GM19397 (cell line): ENCODE measurements at regions not wholly inside any gene's neighbourhood (a gene's known extent, or its start where the extent isn't known, plus 50 kb on each side); places are given as distances from the start of the nearest gene placed in this dataset.

Source experiments
- ATAC-seq: cut with Tn5 transposase; IDR thresholded peaks from one replicate; pipeline ENCODE4 v1.9.1; 2021; ENCODE audit warnings: mild to moderate bottlenecking, moderate library complexity; ENCODE audit not compliant: unreplicated experiment

DNA sequence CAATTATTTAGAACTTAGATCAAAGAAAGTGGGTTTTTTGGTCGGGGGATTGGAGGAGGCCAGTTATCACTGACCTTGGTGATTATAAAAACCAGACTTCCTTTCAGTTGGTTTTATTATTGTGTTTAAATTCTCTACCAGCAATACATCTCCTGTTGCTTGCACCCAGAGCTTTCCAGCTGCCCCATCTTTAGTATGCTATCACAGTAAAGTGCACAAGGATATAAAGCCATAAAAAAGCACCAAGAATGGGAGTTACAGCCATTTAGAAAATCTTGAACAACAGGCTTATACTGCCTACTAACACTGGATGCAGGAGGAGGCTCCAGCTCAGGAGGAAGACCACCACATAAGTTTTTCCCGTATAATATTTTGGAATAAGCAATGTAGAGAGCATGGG is 148.7 kb upstream of the OSR1 start:
- ATAC-seq = no peak

DNA sequence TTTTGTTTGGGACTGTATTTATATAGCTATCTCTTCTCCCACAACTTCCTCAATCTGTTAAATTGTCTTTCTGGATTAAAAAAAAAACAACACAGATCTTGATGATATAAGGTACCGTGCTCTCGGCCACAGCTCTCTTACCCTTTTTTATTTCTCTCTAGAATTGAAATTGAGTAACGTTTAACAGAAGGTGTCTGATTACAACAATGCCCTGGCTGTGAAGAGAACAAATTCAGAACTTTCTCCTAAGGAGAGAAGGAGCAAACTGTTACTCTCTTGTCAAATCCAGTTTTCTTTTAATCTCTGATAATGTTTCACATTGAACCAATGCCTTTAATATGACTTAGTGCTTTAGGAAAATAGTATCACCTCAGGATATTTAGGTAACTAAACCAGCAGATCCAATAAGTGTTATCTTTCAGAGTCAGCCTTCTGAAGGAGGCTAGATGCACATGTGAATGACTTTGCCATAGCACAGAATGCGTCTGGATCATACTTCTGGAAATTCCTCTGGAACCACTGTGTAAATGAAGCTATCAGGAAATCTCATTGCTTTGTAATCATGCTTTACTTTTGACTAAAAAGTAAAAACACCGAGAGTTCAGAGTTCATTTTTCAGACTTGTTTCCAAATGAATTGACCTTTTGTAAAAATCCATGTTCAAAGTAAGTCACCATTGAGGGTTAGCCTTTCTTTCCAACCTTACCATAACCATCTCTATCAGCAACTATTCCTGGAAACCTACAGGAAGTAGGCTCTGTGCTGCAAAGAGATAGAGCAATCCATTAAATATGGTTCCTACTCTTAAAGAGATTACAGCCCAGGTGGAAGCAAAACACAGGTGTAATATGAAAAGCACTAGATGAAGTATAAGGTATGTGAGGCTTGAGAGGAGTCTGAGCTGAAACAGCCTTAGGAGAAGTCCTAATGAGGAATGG is 147.0 kb upstream of the OSR1 start:
- no peak for ATAC-seq

DNA sequence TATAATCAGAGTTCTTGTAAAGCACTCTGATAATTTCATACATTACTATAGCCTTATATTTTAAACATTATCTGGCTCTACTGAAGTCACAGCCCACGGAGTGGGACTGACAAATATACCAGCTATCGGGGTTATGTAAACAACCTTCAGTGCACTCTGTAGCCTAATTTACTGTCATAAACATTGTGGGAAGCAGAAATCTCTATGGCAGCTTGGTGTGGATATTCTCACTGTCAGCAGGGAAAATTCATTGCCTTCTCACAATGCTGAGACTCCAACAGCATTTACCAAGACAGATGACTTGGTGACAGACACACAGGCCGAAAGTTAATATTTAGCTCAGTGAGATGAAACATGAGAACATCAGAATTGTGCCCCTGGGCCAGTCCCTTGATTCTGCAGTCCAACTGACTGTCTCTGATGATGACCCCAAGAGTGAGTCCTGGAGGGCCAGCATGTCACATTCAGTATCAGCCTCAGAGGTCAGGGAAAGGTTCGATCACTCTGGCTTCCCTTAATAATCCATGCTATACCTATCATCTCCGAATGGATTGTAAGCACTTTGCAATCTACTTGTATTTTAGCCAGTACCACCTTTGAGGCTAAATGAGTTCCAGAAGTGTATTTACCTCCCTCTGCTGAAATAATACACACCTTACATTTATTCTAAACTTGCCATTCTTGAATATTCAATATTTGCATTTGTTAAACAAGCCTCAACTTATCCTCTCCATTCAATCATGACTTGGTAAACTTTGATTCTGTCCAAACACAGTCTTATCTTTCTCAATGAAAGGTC is 146.2 kb upstream of the OSR1 start:
- no peak for ATAC-seq

DNA sequence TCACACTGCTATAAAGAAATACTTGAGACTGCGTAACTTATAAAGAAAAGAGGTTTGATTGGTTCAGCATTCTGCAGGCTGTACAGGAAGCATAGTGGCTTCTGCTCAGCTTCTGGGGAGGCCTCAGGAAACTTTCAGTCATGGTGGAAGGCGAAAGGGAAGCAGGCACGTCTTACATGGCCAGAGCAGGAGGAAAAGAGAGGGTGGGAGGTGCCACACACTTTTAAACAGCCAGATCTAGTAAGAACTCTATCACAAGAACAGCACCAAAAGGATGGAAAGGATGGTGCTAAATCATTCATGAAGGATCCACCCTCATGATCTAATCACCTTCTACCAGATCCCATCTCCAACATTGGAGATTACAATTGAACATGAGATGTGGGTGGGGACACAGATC is 145.5 kb upstream of the OSR1 start:
- no peak for ATAC-seq

DNA sequence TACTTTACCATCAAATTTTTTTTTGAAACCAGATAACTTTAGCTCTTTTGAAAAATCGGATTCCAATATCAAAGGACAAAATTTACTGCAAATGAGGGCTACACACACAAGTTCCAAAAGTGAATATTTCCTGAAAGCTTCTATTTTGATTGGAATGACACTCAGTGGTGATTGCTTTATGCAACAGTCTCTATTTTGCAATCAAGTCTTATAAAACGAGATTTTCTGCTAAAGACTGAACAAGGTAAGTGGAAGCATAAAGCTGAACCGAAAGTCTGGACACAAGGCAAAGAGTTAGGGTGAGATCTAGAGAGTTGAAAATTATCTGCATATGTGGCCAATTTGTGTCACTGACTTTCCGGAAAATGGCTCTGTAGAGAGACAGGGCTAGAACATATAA is 145.0 kb upstream of the OSR1 start:
- no peak for ATAC-seq

DNA sequence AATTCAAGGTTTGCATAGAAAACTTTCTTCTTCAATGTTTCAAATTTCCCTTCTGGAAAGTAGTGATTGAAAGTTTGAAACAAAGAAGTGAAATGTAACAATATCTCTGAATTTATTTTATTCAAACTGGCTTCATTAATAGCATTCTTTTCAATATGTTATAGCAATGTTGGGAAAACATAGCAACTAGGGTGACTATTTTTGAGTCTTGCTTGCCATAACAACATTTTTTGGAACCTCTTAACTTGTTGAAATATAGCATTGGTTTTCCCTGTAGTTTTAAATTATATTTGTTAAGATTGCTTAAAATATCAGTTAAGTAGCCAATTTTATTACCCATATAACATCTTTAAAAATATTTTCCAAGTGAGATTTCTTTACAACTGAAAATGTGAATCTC is 141.7 kb upstream of the OSR1 start:
- no peak for ATAC-seq

DNA sequence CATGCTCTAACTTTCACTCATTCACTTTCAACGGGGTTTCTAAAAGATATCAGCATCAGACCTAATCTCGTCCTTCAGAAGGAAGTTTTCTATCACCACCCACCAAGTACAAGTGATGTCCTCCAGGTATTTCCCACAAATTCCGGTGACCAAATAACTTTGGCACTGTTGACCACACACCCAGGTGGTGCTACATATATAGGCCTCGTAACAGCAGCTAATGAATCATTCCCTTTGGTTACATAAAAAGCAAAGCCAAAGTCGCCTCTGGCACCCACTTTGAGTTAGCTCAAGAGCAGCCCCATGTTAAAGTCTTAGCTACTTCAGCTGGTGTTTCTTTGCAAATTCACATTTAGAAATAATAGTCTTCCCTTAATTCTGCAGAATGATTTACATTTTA is 138.2 kb upstream of the OSR1 start:
- no peak for ATAC-seq

DNA sequence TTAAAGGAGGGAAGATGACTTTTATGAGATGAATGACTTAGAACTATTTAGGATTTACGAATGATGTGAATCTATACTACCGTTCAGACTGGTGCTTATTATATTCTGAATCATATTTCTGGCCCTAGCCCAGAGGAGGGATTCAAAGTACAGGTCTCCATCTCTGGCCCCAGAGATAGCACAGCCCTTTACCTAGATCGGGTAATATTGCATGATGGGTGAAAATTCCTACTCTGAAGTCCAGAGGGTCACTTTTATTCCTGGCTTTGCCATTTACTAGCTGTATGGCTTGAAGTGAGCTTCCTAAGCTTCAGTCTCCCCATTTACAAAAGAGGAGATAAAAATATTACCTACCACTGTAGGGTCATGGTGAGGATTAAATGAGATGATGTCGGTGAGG is 135.8 kb upstream of the OSR1 start:
- no peak for ATAC-seq

DNA sequence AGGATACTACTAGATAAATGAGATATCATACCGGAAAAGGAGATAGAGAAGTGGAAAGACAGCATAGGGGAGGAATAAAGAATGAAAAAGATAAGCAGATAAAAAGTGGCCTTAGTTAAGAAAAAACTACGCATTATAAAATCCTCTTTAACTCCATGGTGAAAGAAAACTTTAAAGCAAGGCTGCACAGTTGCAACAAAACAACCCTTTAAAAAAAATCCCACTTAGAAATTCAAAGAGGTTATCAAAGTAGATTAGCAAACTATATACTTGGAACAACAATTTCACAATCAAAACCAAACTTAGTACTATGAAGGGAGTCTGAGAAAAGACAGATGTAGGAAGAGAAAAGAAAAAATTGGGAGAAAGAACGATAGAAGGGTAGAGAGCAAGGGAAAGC is 133.4 kb upstream of the OSR1 start:
- ATAC-seq = no peak

DNA sequence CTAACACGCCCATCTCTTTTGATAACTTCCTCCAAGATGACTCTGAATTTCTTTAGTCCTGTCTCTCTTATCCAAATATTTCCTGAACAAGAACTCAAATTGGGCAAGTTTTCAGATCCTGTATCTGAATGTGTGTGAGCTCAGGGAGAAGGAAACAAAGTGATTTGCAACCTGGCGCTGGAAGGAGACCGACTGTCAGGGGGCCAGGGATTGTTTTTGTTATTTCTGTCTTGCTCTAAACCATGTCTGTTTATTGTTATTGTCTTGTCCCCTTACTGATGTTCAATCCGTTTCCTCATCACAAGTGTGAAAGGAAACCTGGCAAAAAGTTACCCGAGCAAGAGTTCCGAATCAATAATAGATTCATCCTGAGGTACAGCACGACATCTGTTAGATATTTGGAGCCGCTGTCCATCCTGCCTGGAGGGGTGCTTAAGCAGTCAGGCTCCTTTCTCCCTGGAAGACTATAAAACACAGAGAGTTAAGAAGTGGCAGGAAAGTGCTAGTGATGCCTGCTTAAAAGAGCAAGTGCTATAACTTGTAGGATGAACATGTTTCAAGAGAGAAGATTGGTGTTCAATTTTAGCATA is 132.5 kb upstream of the OSR1 start:
- ATAC-seq = no peak

DNA sequence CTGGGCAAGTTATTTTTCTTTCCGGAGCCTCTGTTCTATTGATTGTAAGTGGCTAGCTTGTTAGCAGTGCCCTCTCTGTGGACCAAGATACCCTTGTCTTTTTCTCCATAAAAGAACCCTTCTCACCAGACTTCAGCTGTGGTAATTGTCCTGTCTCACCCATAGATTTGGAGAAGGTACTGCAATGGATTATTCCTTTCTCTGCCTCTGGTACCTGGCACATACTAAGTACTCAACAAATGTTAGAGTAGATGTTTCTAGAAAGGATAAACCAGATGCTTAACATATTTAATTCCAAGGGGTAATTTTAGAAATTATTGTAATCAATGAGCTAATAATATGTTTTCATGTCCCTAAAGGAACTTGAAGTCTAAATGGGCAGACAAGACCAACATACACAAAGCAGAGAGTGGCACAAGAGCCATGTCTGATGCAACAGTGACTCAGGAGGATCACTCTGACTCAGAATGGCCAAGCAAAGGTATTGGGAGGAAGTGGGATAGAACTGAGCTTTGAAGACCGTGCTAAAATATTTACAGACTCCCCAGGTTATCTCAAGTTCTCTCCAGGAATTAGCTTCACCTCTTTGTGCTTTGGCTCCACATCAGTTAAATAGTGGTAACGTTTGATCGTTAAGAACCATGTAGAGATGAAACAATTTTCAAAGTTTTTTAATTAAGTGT is 129.7 kb upstream of the OSR1 start:
- peak; percentile 56 for ATAC-seq

DNA sequence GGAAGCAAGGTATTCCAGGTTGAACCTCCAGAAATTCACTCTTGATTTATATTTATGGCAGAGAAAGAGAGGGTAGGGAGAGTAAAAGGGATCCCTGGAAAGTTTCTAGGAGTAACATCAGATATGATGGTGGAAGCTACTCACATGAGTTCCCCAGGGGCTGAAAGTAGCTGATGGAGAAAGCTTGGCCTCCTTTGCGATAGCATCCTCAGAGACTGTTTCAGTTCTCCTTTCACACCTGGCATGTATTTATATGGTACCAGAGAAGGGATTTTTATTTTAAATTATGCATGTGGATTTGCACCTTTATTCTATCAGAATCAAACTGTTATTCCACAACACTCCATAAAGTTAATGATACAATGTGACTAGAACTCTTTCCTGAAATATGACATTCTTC is 126.3 kb upstream of the OSR1 start:
- ATAC-seq = no peak

DNA sequence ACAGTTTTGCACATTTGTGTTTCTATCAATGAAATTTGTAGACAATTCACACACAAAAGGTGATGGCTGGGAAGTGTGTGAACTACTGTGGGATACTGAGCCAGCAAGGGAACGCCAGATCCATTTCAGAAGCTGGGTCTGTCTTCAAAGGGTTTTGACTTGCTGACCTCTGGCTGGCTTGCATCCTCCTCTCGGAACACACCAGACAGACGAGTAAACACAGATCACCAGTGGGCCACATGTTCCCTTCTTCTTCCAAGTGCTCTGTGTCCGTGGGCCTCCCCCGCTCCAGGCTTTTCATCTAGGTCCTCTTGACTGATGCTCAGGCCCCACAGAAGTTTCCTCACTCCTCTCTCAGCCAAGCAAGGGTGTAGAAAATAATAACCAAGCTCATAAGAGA is 122.2 kb upstream of the OSR1 start:
- ATAC-seq = no peak

DNA sequence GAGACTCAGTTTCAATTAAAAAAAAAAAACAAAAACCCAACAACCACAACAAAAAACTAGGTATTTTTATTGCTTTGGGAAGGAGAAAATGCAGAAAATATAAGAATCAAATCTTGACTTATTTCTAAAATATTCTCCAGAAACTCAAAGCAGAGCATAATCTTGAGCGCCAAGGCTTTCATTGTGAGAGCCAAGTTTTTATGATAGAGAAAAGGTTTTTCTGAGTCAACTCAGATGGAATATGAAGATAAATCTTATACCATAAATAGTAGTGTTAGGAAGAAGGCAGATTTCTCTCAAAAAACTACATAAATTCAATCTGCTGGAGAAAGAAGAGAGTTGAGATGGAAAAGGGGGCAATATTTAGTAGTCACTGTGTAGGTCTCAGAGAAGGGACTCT is 121.2 kb upstream of the OSR1 start:
- ATAC-seq = no peak

DNA sequence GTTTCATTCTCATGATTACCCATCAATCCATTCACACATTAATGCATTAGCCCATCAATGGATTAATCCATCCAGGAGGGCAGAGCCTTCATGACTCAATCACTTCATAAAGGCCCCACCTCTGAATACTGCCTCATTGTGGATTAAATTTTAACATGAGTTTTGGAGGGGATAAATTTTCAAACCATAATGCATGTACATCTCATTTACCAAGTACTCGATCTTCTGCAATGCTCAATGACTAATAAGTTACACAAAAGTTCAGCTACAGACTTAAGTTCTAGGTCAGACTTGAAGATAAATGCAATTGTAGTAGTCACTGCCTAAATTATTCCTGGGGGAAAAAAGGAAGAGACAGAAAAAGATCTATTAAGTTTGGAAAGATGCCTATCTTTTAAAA is 120.0 kb upstream of the OSR1 start:
- ATAC-seq = no peak

DNA sequence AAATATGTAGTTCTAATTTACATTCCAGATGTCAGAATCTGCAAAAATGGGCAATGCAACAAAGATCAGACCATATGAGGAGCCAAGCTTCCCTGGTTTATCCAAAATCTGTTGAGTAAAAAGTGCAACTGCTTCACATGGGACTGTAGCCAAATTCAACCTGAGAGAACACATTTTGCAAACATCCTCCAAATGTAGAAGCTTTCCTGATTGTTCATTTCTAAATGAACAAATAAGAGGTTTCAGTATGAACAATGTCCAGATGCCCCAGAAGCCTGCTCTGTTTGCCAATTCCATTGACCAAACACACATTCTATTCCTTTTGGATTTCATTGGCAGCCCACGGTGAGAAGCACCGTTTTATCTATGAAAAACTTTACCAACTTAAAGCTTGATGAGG is 117.9 kb upstream of the OSR1 start:
- no peak for ATAC-seq

DNA sequence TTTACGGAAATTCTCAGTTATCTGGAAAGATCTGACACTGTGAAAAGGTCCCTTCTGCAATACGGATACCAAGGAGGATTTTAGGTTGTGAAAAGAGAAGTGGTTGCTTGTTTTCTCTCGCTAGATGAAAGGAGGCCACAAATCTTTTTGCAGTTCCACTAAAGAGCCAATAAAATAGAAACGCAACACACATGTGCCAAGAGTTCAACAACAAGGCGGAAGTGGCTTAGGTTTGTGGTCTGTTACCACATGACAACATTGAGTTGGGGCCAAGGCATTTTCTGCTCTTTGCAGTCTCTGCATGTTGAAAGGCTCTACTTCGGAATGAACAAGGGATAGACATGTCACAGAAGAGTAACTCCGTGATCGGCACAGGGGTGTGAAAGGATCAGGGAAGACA is 115.7 kb upstream of the OSR1 start:
- ATAC-seq = peak; percentile 90

DNA sequence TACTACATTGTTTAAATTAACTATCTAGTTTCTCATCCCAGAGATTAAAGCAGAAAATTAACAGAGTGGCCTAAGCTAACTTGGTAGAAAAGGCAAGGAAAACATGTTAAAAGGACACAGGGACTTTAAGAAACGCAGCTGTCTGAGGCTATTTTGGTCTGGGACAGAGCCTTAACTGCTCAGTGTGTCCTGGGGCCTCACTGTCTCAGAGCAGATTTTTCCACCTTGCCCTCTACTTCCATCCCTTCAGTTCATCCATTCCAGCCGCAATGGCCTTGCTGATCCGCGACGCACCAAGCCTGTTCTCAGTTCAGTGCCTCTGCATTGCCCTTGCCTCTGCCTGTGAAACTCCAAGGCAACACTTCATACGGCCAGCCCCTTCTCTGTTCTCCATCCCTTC is 114.9 kb upstream of the OSR1 start:
- ATAC-seq = no peak

DNA sequence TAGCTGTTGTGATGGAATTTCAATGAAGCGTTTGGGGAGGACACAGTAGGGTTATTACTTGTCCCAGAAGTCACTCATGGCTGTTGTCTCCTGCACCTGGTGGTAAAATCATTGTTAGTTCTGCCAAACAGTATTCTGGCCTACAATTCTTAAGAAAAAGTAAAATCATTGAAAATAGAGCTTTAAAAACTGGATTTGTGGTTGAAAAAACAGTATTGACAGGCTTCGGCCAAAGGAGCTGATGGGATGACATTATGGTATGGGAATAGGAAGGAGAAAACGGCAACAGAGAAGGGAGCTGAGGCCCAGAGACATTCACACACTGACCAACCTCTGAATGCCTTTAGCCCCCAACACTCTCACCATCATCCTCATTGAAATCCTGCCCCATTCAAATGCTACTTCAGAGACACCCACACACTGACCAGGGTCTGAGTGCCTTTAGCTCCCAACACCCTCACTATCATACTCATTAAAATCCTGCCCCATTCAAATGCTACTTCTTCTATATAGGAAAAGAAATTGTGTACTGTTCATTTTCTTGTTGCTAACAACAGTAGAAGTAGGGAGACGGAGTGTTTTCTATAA is 114.1 kb upstream of the OSR1 start:
- ATAC-seq = no peak

DNA sequence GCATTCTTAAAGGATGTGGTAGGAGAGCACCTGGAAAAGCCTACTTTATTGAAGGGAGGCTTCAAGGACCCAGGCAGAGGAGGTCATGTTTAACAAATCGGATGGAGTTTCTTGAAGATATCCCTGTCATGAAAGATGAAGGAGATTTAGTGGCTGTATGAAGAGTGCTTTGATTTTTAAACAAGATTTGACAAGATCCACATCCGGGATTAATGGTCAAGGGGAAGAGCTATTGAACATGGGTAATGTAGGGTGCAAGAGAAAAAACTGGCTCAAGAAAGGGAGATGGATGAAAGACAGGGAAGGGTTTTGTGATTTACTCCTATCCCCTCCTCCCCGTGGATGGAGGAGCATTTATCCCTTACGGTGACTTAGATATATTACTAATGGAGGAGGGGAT is 113.1 kb upstream of the OSR1 start:
- ATAC-seq = no peak

DNA sequence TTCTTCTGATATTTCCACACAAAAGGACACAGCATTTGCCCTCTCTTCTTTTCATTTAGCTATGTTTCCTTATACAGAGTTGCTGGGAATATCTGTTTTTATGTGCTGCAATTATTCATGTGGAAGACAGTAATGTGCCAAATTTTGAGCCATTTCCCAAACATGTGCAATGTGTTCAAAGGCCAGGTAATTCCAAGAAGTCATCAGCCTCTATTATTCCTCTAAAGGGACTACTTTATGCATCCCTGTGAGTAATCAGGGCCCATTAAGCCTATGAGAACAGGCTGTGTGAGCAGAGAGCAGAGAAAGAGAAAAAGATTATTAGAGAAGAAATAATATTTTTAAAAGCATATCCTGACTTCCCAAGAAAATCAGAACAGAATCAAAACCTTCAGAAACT is 107.6 kb upstream of the OSR1 start:
- no peak for ATAC-seq
